Hepatocyte (in vitro differentiated cells): ENCODE measurements at regions not wholly inside any gene's neighbourhood (a gene's known extent, or its start where the extent isn't known, plus 50 kb on each side); places are given as distances from the start of the nearest gene placed in this dataset.

Experiments
- EZH2 ChIP-seq: fragments of 200-600 bp; sonication (generic); IDR thresholded peaks from 2 replicates; pipeline ENCODE4 v1.6.1; 2016; ENCODE audit warnings: antibody characterized with exemption, mild to moderate bottlenecking, borderline replicate concordance
- TF ChIP-seq, protein P1 (sequence below): fragments of 200-600 bp; sonication (generic); IDR thresholded peaks from 2 replicates; pipeline ENCODE4 v1.5.1; 2016; ENCODE audit warnings: antibody characterized with exemption, mild to moderate bottlenecking; ENCODE audit not compliant: poor library complexity

DNA sequence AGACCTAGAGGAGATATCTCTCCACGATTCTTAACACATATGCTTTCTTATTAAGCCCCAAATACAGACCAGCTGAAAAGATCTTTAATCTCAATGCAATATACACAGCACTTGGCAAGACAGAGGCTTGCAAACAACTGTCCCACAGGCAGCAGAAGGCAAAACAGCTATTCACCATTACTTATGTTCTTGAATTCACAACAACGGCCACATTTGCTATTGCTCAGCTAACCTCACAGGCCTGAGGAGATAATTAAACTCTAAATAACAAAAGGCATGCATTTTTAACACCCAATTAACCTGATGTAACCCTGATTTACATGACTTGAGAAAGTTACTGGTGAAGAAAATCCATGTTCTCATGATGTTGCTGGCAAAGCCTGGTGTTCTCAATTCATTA lies 216.4 kb downstream of the CRPPA start:
- TF ChIP-seq, protein P1, sequence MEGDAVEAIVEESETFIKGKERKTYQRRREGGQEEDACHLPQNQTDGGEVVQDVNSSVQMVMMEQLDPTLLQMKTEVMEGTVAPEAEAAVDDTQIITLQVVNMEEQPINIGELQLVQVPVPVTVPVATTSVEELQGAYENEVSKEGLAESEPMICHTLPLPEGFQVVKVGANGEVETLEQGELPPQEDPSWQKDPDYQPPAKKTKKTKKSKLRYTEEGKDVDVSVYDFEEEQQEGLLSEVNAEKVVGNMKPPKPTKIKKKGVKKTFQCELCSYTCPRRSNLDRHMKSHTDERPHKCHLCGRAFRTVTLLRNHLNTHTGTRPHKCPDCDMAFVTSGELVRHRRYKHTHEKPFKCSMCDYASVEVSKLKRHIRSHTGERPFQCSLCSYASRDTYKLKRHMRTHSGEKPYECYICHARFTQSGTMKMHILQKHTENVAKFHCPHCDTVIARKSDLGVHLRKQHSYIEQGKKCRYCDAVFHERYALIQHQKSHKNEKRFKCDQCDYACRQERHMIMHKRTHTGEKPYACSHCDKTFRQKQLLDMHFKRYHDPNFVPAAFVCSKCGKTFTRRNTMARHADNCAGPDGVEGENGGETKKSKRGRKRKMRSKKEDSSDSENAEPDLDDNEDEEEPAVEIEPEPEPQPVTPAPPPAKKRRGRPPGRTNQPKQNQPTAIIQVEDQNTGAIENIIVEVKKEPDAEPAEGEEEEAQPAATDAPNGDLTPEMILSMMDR = no peak
- TF ChIP-seq EZH2 = no peak
